Loucy (cell line): ENCODE measurements at regions not wholly inside any gene's neighbourhood (a gene's known extent, or its start where the extent isn't known, plus 50 kb on each side); places are given as distances from the start of the nearest gene placed in this dataset.
"Not testable (repeated sequence)": the region's sequence is repeated elsewhere in the genome, so short reads cannot be mapped to it uniquely, and the experiment has no call there.

Experiments used
- H2AFZ ChIP-seq: fragments of 200-600 bp; sonication (generic); 2 replicates; pipeline ENCODE4 v1.6.0; 2016; ENCODE audit warnings: antibody characterized with exemption, mild to moderate bottlenecking, low read length, moderate library complexity
- H3F3A ChIP-seq: fragments of 200-600 bp; 2 replicates; pipeline ENCODE4 v1.6.0; 2016; ENCODE audit warnings: antibody characterized with exemption, low read depth, mild to moderate bottlenecking
- H3K27me3 ChIP-seq: fragments of 200-600 bp; sonication (generic); 2 replicates; pipeline ENCODE4 v1.6.1; 2014; ENCODE audit warnings: low read length, mild to moderate bottlenecking; ENCODE audit not compliant: insufficient read depth, poor library complexity, severe bottlenecking
- H3K36me3 ChIP-seq: fragments of 200-600 bp; sonication (generic); 2 replicates; pipeline ENCODE4 v1.6.1; 2016; ENCODE audit warnings: low read length; ENCODE audit not compliant: insufficient read depth
- H3K4me1 ChIP-seq: fragments of 200-600 bp; sonication (generic); 2 replicates; pipeline ENCODE4 v1.5.1; 2014; ENCODE audit warnings: low read length, mild to moderate bottlenecking; ENCODE audit not compliant: insufficient read depth, poor library complexity, severe bottlenecking
- H3K4me2 ChIP-seq: fragments of 200-600 bp; sonication (generic); 2 replicates; pipeline ENCODE4 v1.6.0; 2014; ENCODE audit warnings: antibody characterized with exemption, low read length, low read depth, mild to moderate bottlenecking; ENCODE audit not compliant: poor library complexity, severe bottlenecking
- H3K4me3 ChIP-seq: fragments of 200-600 bp; sonication (generic); 2 replicates; pipeline ENCODE4 v1.5.1; 2014; ENCODE audit warnings: low read length, mild to moderate bottlenecking, mixed read lengths; ENCODE audit not compliant: poor library complexity, severe bottlenecking
- H3K79me2 ChIP-seq: fragments of 200-600 bp; sonication (generic); 2 replicates; pipeline ENCODE4 v1.6.1; 2014; ENCODE audit warnings: low read length; ENCODE audit not compliant: insufficient read depth
- H3K9ac ChIP-seq: fragments of 200-600 bp; sonication (generic); 2 replicates; pipeline ENCODE4 v1.6.0; 2014; ENCODE audit warnings: mild to moderate bottlenecking, low read depth, low read length, moderate library complexity; ENCODE audit not compliant: poor library complexity, severe bottlenecking
- H3K9me2 ChIP-seq: fragments of 200-600 bp; sonication (generic); replicated peaks from 2 replicates; pipeline ENCODE4 v1.6.1; 2016; ENCODE audit warnings: low read depth, low read length, mixed read lengths
- H3K9me3 ChIP-seq: fragments of 200-600 bp; sonication (generic); 2 replicates; pipeline ENCODE4 v1.6.1; 2014; ENCODE audit warnings: mild to moderate bottlenecking, antibody characterized with exemption, low read length, low read depth; ENCODE audit not compliant: insufficient read depth
- H4K20me1 ChIP-seq: fragments of 200-600 bp; sonication (generic); 2 replicates; pipeline ENCODE4 v1.6.0; 2014; ENCODE audit warnings: antibody characterized with exemption, low read length, mild to moderate bottlenecking; ENCODE audit not compliant: insufficient read depth, poor library complexity, severe bottlenecking
- CTCF ChIP-seq: fragments of 200-600 bp; sonication (generic); conservative IDR thresholded peaks from 2 replicates; pipeline ENCODE4 v1.5.1; 2014; ENCODE audit warnings: mild to moderate bottlenecking, antibody characterized with exemption, low read length
- EZH2phosphoT487 ChIP-seq: fragments of 200-600 bp; IDR thresholded peaks from 2 replicates; pipeline ENCODE4 v1.6.1; 2018; ENCODE audit warnings: antibody characterized with exemption, mild to moderate bottlenecking, moderate library complexity, borderline replicate concordance

GRCh38 chr2:187610450-187610849 is 56.2 kb upstream of the TFPI start:
- not testable (repeated sequence) for H3K9me3 ChIP-seq, H3K36me3 ChIP-seq, H3K4me1 ChIP-seq, H2AFZ ChIP-seq, H3K9me2 ChIP-seq, H3K9ac ChIP-seq, H3F3A ChIP-seq, H3K4me2 ChIP-seq, H3K4me3 ChIP-seq, H3K27me3 ChIP-seq, H4K20me1 ChIP-seq, H3K79me2 ChIP-seq

- no peaks in the 10 kb centered on the region for H4K20me1 ChIP-seq
- H3K9ac ChIP-seq, result no peak overlapping the region
- TF ChIP-seq CTCF (no peak), EZH2phosphoT487 (no peak)
- H3K4me1 ChIP-seq, result no peaks in the 10 kb centered on the region
- no peaks in the 10 kb centered on the region for H3K9me2 ChIP-seq
- H3K36me3 ChIP-seq, result no peaks in the 10 kb centered on the region
- no peak overlapping the region for H2AFZ ChIP-seq
- H3K79me2 ChIP-seq, result no peaks in the 10 kb centered on the region
- no peaks in the 10 kb centered on the region for H3F3A ChIP-seq
- no peaks in the 10 kb centered on the region for H3K9me3 ChIP-seq
- H3K4me2 ChIP-seq, result no peak overlapping the region
- H3K27me3 ChIP-seq, result no peaks in the 10 kb centered on the region
- H3K4me3 ChIP-seq, result no peak overlapping the region
Measured at GRCh38 chr2:187612857-187613256, 58.6 kb upstream of the TFPI start.

GRCh38 chr2:187614756-187615155 is 60.5 kb upstream of the TFPI start:
- Histone ChIP-seq H2AFZ (no peak overlapping the region), H3K4me2 (no peak overlapping the region), H3K9ac (no peak overlapping the region), H3K4me1 (no peaks in the 10 kb centered on the region), H3K36me3 (no peaks in the 10 kb centered on the region), H3K9me3 (no peaks in the 10 kb centered on the region), H3F3A (no peaks in the 10 kb centered on the region), H3K4me3 (no peak overlapping the region), H3K27me3 (no peaks in the 10 kb centered on the region), H3K9me2 (no peaks in the 10 kb centered on the region), H3K79me2 (no peaks in the 10 kb centered on the region), H4K20me1 (no peaks in the 10 kb centered on the region)
- TF ChIP-seq EZH2phosphoT487, result no peak
- no peak for TF ChIP-seq CTCF

GRCh38 chr2:187615364-187615763 is 61.1 kb upstream of the TFPI start:
- Histone ChIP-seq H3K4me2 (no peak overlapping the region), H3K9me2 (no peaks in the 10 kb centered on the region), H3F3A (no peaks in the 10 kb centered on the region), H3K27me3 (no peaks in the 10 kb centered on the region), H3K9me3 (no peaks in the 10 kb centered on the region), H3K4me3 (no peak overlapping the region), H2AFZ (no peak overlapping the region), H4K20me1 (no peaks in the 10 kb centered on the region), H3K4me1 (no peaks in the 10 kb centered on the region), H3K9ac (no peak overlapping the region), H3K36me3 (no peaks in the 10 kb centered on the region), H3K79me2 (no peaks in the 10 kb centered on the region)
- TF ChIP-seq EZH2phosphoT487 (no peak), CTCF (no peak)
